ENCODE measurements at regions not wholly inside any gene's neighbourhood (a gene's known extent, or its start where the extent isn't known, plus 50 kb on each side); places are given as distances from the start of the nearest gene placed in this dataset.

DNA sequence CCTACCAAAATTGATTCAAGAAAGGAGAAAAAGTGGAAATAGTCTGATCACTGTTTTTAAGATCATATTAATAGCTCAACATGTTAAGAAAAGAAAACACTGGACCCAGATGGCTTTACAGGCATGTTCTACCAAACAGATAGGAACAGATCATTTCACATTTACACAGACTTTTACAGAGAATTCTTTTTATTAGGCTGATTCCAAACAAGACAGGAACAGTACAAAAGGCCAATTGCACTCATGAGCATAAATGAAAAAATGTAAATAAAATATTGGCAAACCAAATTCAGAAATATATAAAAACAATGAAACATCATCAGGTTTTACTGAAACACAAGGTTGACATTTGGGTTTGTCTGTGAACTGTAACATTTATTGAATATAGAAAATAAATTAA lies 106.5 kb downstream of the WNT5A start:
- TF ChIP-seq, protein P1, sequence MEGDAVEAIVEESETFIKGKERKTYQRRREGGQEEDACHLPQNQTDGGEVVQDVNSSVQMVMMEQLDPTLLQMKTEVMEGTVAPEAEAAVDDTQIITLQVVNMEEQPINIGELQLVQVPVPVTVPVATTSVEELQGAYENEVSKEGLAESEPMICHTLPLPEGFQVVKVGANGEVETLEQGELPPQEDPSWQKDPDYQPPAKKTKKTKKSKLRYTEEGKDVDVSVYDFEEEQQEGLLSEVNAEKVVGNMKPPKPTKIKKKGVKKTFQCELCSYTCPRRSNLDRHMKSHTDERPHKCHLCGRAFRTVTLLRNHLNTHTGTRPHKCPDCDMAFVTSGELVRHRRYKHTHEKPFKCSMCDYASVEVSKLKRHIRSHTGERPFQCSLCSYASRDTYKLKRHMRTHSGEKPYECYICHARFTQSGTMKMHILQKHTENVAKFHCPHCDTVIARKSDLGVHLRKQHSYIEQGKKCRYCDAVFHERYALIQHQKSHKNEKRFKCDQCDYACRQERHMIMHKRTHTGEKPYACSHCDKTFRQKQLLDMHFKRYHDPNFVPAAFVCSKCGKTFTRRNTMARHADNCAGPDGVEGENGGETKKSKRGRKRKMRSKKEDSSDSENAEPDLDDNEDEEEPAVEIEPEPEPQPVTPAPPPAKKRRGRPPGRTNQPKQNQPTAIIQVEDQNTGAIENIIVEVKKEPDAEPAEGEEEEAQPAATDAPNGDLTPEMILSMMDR (conservative IDR thresholded peaks at IDR 0.05; ENCODE audit: low read depth, low read length): no peak
- TF ChIP-seq EZH2 (IDR thresholded peaks at IDR 0.05; ENCODE audit: low read length, unreplicated experiment): no peak

Measured in PC-3 (cell line).